ENCODE measurements at regions not wholly inside any gene's neighbourhood (a gene's known extent, or its start where the extent isn't known, plus 50 kb on each side); places are given as distances from the start of the nearest gene placed in this dataset.

DNA sequence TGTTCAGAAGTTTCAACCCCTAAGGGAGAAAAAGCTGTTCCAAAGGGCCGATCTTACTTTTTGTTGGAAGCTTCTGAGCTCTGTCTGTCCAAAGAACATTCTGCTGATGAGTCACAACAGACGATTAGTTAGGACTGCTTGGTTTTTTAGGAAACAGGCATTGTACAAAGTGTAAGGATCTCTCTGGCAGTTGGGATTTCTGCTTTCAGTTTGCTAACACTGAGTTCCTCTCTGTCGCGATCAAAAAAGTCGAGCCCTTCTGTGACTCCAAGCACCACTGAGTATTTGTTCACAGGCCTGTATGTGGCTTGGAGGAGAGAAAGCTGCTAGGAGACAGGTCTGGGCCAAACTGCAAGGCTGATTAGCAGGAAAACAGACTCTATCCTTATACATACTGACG lies 91.8 kb upstream of the PFN2 start:
- Histone ChIP-seq H3K27me3 (ENCODE audit: control insufficient read depth, insufficient read depth, low read length) (no peaks in the 10 kb centered on the region), H3K36me3 (ENCODE audit: control insufficient read depth, insufficient read depth, low read length) (no peaks in the 10 kb centered on the region), H3K27ac (ENCODE audit: low read length) (no peak overlapping the region), H3K9me3 (ENCODE audit: control insufficient read depth, insufficient read depth, low read length) (no peaks in the 10 kb centered on the region), H3K4me3 (ENCODE audit: low read length) (no peak overlapping the region), H3K4me1 (ENCODE audit: control insufficient read depth, insufficient read depth, low read length) (no peaks in the 10 kb centered on the region)
- ATAC-seq, result no peak
- TF ChIP-seq, protein P1, sequence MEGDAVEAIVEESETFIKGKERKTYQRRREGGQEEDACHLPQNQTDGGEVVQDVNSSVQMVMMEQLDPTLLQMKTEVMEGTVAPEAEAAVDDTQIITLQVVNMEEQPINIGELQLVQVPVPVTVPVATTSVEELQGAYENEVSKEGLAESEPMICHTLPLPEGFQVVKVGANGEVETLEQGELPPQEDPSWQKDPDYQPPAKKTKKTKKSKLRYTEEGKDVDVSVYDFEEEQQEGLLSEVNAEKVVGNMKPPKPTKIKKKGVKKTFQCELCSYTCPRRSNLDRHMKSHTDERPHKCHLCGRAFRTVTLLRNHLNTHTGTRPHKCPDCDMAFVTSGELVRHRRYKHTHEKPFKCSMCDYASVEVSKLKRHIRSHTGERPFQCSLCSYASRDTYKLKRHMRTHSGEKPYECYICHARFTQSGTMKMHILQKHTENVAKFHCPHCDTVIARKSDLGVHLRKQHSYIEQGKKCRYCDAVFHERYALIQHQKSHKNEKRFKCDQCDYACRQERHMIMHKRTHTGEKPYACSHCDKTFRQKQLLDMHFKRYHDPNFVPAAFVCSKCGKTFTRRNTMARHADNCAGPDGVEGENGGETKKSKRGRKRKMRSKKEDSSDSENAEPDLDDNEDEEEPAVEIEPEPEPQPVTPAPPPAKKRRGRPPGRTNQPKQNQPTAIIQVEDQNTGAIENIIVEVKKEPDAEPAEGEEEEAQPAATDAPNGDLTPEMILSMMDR (IDR thresholded peaks at IDR 0.05), result no peak
- Mint-ChIP-seq H3K4me3 (no peak overlapping the region), H3K9me3 (no peaks in the 10 kb centered on the region), H3K4me1 (no peaks in the 10 kb centered on the region), H3K27me3 (ENCODE audit: low read depth in 2 of 2) (peaks cover 14 to 20% of the 10 kb centered on the region in 2 donors), H3K27ac (no peak overlapping the region), H3K36me3 (no peaks in the 10 kb centered on the region)
- intact Hi-C loops (cut with micrococcal nuclease), result no loop called here
- DNase-seq, result no peak
- 68% methylated on average over 6 of the region's 6 CpGs for WGBS (ENCODE audit: insufficient coverage)

DNA sequence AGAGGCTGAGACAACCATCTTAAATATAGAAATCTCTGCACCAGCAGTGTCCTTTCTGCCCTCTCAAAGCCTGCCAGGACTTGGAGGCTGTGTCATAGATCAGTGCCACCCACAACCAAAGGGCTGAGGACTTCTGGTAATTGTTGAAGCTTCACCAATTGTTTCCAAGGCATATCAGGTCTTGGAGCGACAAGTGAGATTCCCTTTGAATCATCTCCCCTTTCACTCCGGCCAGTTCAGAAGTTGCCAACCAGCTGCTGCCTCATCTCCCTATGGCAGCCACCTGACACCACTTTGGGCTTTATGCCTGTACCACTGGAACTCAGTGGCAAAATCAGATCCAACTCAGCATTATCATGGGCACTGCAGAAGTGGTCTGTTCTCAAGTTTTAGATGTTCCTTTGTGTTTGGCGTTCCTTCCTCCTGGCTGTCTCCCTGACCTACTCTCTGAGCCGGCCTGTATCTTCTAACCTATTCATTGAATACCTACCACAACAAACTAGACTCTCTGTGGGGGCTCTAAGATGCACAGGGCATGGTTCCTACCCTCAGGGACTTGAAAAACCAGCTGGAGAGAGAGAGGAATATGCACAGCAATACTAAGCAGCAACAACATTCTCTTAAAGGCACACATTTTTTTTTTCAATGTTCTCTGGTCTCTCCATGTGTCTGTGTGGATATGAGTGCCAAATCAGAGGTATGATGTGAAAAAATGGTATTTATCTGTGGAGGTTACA lies 90.8 kb upstream of the PFN2 start:
- DNase-seq, result no peak
- H3K27ac ChIP-seq (ENCODE audit: low read length), result no peak overlapping the region
- no peaks in the 10 kb centered on the region for H3K36me3 ChIP-seq (ENCODE audit: control insufficient read depth, insufficient read depth, low read length)
- H3K4me1 ChIP-seq (ENCODE audit: control insufficient read depth, insufficient read depth, low read length), result no peaks in the 10 kb centered on the region
- Mint-ChIP-seq H3K9me3 (no peaks in the 10 kb centered on the region), H3K27me3 (ENCODE audit: low read depth in 2 of 2) (peaks cover 10 to 13% of the 10 kb centered on the region in 2 donors), H3K4me1 (no peaks in the 10 kb centered on the region), H3K36me3 (no peaks in the 10 kb centered on the region), H3K4me3 (no peak overlapping the region), H3K27ac (no peak overlapping the region)
- intact Hi-C loops (cut with micrococcal nuclease), result no loop called here
- no peak overlapping the region for H3K4me3 ChIP-seq (ENCODE audit: low read length)
- ATAC-seq, result no peak
- TF ChIP-seq, protein P1 (IDR thresholded peaks at IDR 0.05), result no peak
- WGBS (ENCODE audit: insufficient coverage), result 85% methylated on average over 4 of the region's 4 CpGs
- no peaks in the 10 kb centered on the region for H3K9me3 ChIP-seq (ENCODE audit: control insufficient read depth, insufficient read depth, low read length)
- no peaks in the 10 kb centered on the region for H3K27me3 ChIP-seq (ENCODE audit: control insufficient read depth, insufficient read depth, low read length)

DNA sequence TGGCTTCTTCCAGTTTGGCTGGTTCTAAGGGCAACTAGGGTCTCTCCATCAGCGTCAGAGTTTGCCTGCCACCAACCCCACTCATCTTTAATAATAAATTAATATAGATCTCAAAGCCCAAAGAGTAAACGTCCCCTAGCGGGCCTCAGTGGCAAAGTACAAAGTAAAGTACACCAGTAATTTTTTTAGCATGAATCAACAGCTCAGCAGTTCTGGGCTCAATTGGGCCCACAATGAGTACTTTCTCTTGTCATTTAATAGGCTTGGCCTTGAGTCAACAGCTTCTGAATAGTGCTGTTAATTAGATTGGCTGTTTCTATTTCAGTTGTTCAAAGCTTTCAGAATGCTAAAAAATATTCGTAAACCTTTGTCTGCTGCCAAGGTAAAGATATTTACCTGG lies 89.0 kb upstream of the PFN2 start:
- no peaks in the 10 kb centered on the region for H3K4me1 Mint-ChIP-seq
- ATAC-seq, result no peak
- no peak overlapping the region for H3K27ac Mint-ChIP-seq
- no peaks in the 10 kb centered on the region for H3K9me3 ChIP-seq (ENCODE audit: control insufficient read depth, insufficient read depth, low read length)
- no peak for DNase-seq
- no peak overlapping the region for H3K27ac ChIP-seq (ENCODE audit: low read length)
- TF ChIP-seq, protein P1 (IDR thresholded peaks at IDR 0.05), result no peak
- 87% methylated on average over 4 of the region's 4 CpGs for WGBS (ENCODE audit: insufficient coverage)
- H3K4me1 ChIP-seq (ENCODE audit: control insufficient read depth, insufficient read depth, low read length), result no peaks in the 10 kb centered on the region
- no peak overlapping the region for H3K4me3 Mint-ChIP-seq
- no peaks in the 10 kb centered on the region for H3K27me3 ChIP-seq (ENCODE audit: control insufficient read depth, insufficient read depth, low read length)
- H3K4me3 ChIP-seq (ENCODE audit: low read length), result no peak overlapping the region
- no peaks in the 10 kb centered on the region for H3K36me3 Mint-ChIP-seq
- intact Hi-C loops (cut with micrococcal nuclease), result no loop called here
- no peaks in the 10 kb centered on the region for H3K9me3 Mint-ChIP-seq
- no peaks in the 10 kb centered on the region for H3K36me3 ChIP-seq (ENCODE audit: control insufficient read depth, insufficient read depth, low read length)
- H3K27me3 Mint-ChIP-seq (ENCODE audit: low read depth in 2 of 2), result peaks cover 18 to 19% of the 10 kb centered on the region in 2 donors

DNA sequence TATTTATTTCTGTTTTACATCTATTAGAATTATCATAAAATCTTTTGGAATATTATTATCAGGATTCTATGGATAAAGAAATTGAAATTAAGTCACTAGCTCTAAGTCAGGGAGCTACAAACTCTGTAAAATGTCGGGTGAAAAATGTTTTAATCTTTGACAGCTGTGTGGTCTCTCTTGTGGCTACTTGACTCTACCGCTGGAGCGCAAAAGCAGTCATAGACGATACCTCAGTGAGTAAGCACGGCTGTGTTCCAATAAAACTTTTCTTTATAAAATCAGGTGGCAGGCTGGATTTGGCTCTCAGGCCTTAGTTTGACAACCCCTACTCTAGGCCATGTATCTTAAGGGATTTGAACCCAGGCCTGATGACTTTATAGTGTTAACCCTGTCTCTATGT lies 88.5 kb upstream of the PFN2 start:
- H3K4me1 ChIP-seq (ENCODE audit: control insufficient read depth, insufficient read depth, low read length), result no peaks in the 10 kb centered on the region
- H3K4me3 ChIP-seq (ENCODE audit: low read length), result no peak overlapping the region
- peaks cover 19 to 20% of the 10 kb centered on the region in 2 donors for H3K27me3 Mint-ChIP-seq (ENCODE audit: low read depth in 2 of 2)
- H3K9me3 ChIP-seq (ENCODE audit: control insufficient read depth, insufficient read depth, low read length), result no peaks in the 10 kb centered on the region
- H3K27ac ChIP-seq (ENCODE audit: low read length), result no peak overlapping the region
- no peaks in the 10 kb centered on the region for H3K4me1 Mint-ChIP-seq
- ATAC-seq (no peak), DNase-seq (no peak)
- no peak overlapping the region for H3K27ac Mint-ChIP-seq
- WGBS (ENCODE audit: insufficient coverage), result 21% methylated on average over 5 of the region's 5 CpGs
- intact Hi-C loops (cut with micrococcal nuclease), result no loop called here
- H3K36me3 ChIP-seq (ENCODE audit: control insufficient read depth, insufficient read depth, low read length), result no peaks in the 10 kb centered on the region
- H3K4me3 Mint-ChIP-seq, result no peak overlapping the region
- TF ChIP-seq, protein P1 (IDR thresholded peaks at IDR 0.05), result no peak
- H3K9me3 Mint-ChIP-seq, result no peaks in the 10 kb centered on the region
- H3K36me3 Mint-ChIP-seq, result no peaks in the 10 kb centered on the region
- no peaks in the 10 kb centered on the region for H3K27me3 ChIP-seq (ENCODE audit: control insufficient read depth, insufficient read depth, low read length)

Measured in natural killer cell (primary cell).